Left ventricle myocardium inferior (tissue), 1 donor: ENCODE measurements at regions not wholly inside any gene's neighbourhood (a gene's known extent, or its start where the extent isn't known, plus 50 kb on each side); places are given as distances from the start of the nearest gene placed in this dataset.

Source experiments
- DNase-seq: peaks from one replicate; pipeline ENCODE4 v3.0.0-alpha.2; 2020
- H3K27ac ChIP-seq: fragments of 200-600 bp; replicated peaks from 2 replicates; pipeline ENCODE4 v1.8.0; 2021
- H3K27me3 ChIP-seq: fragments of 200-600 bp; 2 replicates; pipeline ENCODE4 v1.8.0; 2021; ENCODE audit warnings: low read depth
- H3K36me3 ChIP-seq: fragments of 200-600 bp; 2 replicates; pipeline ENCODE4 v1.8.0; 2021
- H3K4me1 ChIP-seq: fragments of 200-600 bp; 2 replicates; pipeline ENCODE4 v1.8.0; 2021
- H3K4me3 ChIP-seq: fragments of 200-600 bp; 2 replicates; pipeline ENCODE4 v1.8.0; 2021; ENCODE audit warnings: mild to moderate bottlenecking, moderate library complexity
- H3K9me3 ChIP-seq: fragments of 200-600 bp; replicated peaks from 2 replicates; pipeline ENCODE4 v1.8.0; 2021
- CTCF ChIP-seq: fragments of 200-600 bp; IDR thresholded peaks from 2 replicates; pipeline ENCODE4 v1.8.0; 2021; ENCODE audit warnings: antibody characterized with exemption, mild to moderate bottlenecking, borderline replicate concordance
- intact Hi-C: fragments of 100-400 bp; cut with micrococcal nuclease; formaldehyde crosslinking; loops from one replicate; pipeline ENCODE4 v1.11.0; 2022
- donor health status: DM: no; HTN: yes; CAD: no; lungs with severe emphysema.

DNA sequence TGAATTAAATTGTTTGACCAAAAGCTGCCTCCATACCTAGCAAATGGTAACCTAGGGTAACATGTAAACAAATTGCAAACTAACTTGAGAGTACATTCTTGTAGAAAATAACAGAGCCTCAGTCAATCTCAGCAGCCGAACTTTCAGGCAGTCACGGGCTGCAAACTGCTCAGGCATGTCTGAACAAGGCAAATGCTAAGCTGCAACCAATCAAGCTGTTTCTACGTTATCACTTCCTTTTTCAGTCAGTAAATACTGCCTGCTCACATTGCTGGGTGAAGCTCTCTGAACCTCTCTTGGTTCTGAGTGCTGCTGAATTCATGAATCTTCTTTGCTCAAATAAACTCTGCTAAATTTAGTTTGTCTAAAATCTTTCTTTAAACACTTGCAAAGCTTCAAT, 1212.4 kb downstream of the SORCS1 start:
- Histone ChIP-seq H3K36me3 (no peaks in the 10 kb centered on the region), H3K27ac (peak overlapping the region; percentile 24), H3K9me3 (no peaks in the 10 kb centered on the region), H3K27me3 (no peaks in the 10 kb centered on the region), H3K4me3 (no peak overlapping the region), H3K4me1 (peaks cover 7% of the 10 kb centered on the region)
- no peak for TF ChIP-seq CTCF
- intact Hi-C loops, result no loop called here
- no peak for DNase-seq

DNA sequence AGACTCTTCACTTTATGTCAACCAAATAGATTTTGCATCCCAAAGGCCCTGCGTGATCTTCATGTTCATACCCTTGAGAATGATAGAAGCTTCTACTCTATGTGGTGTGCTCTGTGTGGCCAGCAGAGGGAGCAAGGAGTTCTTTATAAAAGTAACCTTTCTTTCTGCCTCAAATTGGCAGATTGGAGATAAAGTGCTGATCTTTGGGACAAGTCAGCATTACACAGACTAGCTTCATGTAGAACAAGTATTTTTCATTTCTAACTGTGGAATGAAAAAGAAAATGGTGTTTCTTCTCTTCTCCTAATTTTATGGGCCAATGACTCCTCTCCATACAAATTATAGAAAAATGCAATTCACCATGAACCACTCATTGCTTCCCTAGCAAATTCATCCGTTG, 1214.1 kb downstream of the SORCS1 start:
- no peaks in the 10 kb centered on the region for H3K9me3 ChIP-seq
- DNase-seq, result peak; percentile 22
- no peaks in the 10 kb centered on the region for H3K36me3 ChIP-seq
- no peak overlapping the region for H3K27ac ChIP-seq
- intact Hi-C loops, result no loop called here
- H3K4me1 ChIP-seq, result peaks cover 7% of the 10 kb centered on the region
- H3K4me3 ChIP-seq, result no peak overlapping the region
- TF ChIP-seq CTCF, result peak; percentile 86
- H3K27me3 ChIP-seq, result no peaks in the 10 kb centered on the region

DNA sequence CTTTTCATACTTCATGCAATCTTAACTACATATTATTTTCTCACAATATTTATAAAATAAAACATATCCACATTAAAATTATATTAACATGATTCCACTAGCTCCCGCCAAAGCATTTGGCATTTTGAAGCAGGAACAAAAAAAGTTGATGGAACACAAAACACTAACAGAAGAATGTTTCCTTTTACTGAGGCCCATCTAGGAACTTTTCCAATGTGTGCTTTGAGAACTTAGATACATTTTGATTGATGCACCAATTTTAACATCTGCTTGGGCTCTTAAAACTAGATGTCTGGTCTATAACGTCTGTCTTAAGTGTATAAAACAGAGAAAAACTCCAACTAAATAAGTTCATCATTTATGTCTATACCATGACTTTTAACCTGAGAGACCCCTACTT, 1214.8 kb downstream of the SORCS1 start:
- DNase-seq, result no peak
- peaks cover 7% of the 10 kb centered on the region for H3K4me1 ChIP-seq
- H3K9me3 ChIP-seq, result no peaks in the 10 kb centered on the region
- intact Hi-C loops, result no loop called here
- H3K27me3 ChIP-seq, result no peaks in the 10 kb centered on the region
- H3K36me3 ChIP-seq, result no peaks in the 10 kb centered on the region
- no peak overlapping the region for H3K27ac ChIP-seq
- no peak overlapping the region for H3K4me3 ChIP-seq
- TF ChIP-seq CTCF, result no peak

DNA sequence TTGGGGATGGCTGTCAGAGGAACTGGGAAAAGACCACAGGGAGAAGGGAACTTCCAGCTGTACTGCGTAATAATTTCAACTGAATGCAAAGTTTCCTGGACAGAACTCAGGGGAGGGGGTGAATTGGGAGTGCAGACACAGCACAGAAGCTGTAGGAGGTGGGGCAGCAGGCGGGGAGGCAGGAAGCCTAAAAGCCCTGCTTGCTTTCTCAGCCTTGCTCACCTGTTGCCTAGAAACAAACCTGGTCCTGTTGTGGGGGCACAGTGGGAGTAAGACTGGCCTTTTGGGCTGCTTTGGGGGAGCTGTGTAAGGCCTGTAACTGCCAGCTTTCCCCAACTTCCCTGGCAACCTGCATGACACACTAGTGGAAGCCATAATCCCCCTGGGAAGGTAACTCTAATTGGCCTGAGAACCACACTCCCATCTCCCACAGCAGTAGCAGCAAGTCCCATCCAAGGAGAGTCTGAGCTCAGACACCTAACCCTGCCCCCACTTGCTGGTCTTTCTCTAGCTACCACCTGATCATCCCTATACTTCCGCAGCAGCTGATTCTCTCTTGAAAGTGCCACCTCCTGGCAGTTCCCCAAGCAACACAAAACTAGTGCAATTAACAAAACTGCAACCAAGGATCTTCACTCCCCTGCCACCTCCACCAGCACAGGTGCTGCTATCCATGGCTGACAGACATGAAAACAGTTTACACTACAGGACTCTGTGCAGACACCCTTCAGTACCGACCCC, 1239.3 kb downstream of the SORCS1 start:
- H3K4me3 ChIP-seq, result no peak overlapping the region
- H3K27me3 ChIP-seq, result no peaks in the 10 kb centered on the region
- H3K36me3 ChIP-seq, result no peaks in the 10 kb centered on the region
- intact Hi-C loops, result no loop called here
- no peak overlapping the region for H3K27ac ChIP-seq
- no peak for TF ChIP-seq CTCF
- peaks cover 42% of the 10 kb centered on the region for H3K9me3 ChIP-seq
- no peak for DNase-seq
- H3K4me1 ChIP-seq, result no peaks in the 10 kb centered on the region

DNA sequence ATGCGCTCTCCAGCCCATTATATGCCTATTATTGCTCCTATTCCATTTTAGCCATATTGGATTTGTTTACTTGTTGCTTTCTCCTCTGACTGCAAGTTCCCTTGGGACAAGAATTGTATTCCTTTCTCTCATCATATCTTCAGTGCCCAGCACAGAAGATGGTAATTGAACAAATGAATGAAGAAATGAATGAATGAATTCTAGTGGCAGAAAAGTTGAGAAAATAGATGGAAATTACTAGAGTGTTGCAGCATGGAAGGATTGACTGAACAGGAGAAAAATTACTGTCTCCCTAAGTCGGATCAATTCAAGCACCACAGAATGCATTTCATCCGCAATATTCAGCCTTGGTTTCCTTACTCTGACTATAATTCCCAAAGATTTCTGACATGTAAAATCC, 1243.2 kb downstream of the SORCS1 start:
- H3K4me3 ChIP-seq, result no peak overlapping the region
- TF ChIP-seq CTCF, result no peak
- intact Hi-C loops, result no loop called here
- H3K36me3 ChIP-seq, result no peaks in the 10 kb centered on the region
- H3K4me1 ChIP-seq, result no peaks in the 10 kb centered on the region
- no peaks in the 10 kb centered on the region for H3K27me3 ChIP-seq
- no peak for DNase-seq
- H3K9me3 ChIP-seq, result peaks cover 10% of the 10 kb centered on the region
- H3K27ac ChIP-seq, result no peak overlapping the region
